Stimulated activated naive B cell treated with anti-CD40 and anti-IgM and Interleukin-4, amounts not matched to agents 10 μg/mL and 1 μg/mL and 100 μg/mL, for 72 hours (primary cell): ENCODE measurements at regions not wholly inside any gene's neighbourhood (a gene's known extent, or its start where the extent isn't known, plus 50 kb on each side); places are given as distances from the start of the nearest gene placed in this dataset.

Experiments used
- ATAC-seq, 2 donors: fragments of 150-1000 bp; cut with Tn5 transposase; replicated peaks; 2 replicates each; pipeline ENCODE4 v1.10.0; 2021; ENCODE audit warnings: moderate library complexity in 1 of 2
- DNase-seq: peaks from one replicate; pipeline ENCODE4 v3.0.0; 2021
- H3K27ac Mint-ChIP-seq: one replicate; pipeline ENCODE4 v1.8.0; 2022; ENCODE audit warnings: mild to moderate bottlenecking, mixed read lengths
- H3K27me3 Mint-ChIP-seq, 2 donors: one replicate each; pipeline ENCODE4 v1.8.0; 2022; ENCODE audit warnings: mixed read lengths in 2 of 2
- H3K36me3 Mint-ChIP-seq, 2 donors: one replicate each; pipeline ENCODE4 v1.8.0; 2022; ENCODE audit warnings: mixed read lengths in 2 of 2, mild to moderate bottlenecking in 1 of 2
- H3K4me1 Mint-ChIP-seq, 2 donors: one replicate each; pipeline ENCODE4 v1.8.0; 2022; ENCODE audit warnings: mixed read lengths in 2 of 2, mild to moderate bottlenecking in 1 of 2
- H3K4me3 Mint-ChIP-seq, 2 donors: one replicate each; pipeline ENCODE4 v1.8.0; 2022; ENCODE audit warnings: mild to moderate bottlenecking in 2 of 2, mixed read lengths in 2 of 2, moderate library complexity in 1 of 2
- H3K9me3 Mint-ChIP-seq, 2 donors: one replicate each; pipeline ENCODE4 v1.8.0; 2022; ENCODE audit warnings: mixed read lengths in 2 of 2, mild to moderate bottlenecking in 1 of 2

DNA sequence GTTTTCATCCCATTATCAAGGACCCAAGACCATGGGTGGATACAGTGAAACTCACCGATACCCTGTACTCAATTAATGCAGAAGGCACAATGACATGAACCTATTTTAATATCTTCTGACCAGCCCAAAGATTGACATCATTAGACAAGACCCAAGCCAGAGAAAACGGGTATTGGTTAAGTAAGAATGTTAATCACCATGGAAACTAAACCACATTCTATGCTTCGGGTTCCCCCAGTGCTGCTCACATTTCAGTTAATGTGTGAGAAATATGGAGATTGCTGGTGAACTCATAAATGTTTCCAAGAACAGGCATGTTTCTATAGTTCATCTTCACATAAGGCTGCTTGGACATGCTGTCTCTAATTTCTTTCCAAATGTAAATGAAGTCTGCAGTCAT, 77.0 kb downstream of the IRX2 start:
- H3K9me3 Mint-ChIP-seq, result peaks cover 3 to 4% of the 10 kb centered on the region in 2 donors
- H3K4me3 Mint-ChIP-seq, result no peak overlapping the region
- H3K4me1 Mint-ChIP-seq, result no peaks in the 10 kb centered on the region
- no peak overlapping the region for H3K27ac Mint-ChIP-seq
- H3K27me3 Mint-ChIP-seq, result no peaks in the 10 kb centered on the region
- no peak for ATAC-seq
- no peaks in the 10 kb centered on the region for H3K36me3 Mint-ChIP-seq
- no peak for DNase-seq

DNA sequence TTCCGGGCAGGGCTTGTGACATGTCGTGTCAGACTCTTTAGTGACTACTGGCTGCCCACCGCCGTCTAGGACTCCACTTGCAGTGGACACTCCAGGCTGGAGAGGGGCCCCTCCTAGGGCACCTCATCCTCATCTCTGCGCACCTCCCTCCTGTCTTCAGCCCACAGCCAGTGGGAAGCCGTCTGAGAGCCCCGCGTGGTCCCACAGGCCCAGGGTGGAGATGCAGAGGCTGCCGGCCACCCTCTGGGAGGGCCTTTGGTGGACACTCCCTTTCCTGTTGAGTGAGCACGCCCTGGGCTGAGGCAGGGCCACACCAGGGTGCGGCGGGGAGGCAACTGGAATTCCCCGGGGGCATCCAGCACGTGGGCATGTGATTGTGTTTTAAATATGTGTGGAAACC, 80.5 kb downstream of the IRX2 start:
- Mint-ChIP-seq H3K27ac (no peak overlapping the region), H3K9me3 (no peaks in the 10 kb centered on the region), H3K4me1 (no peaks in the 10 kb centered on the region), H3K4me3 (no peak overlapping the region), H3K36me3 (no peaks in the 10 kb centered on the region), H3K27me3 (no peaks in the 10 kb centered on the region)
- ATAC-seq, result no peak
- no peak for DNase-seq

DNA sequence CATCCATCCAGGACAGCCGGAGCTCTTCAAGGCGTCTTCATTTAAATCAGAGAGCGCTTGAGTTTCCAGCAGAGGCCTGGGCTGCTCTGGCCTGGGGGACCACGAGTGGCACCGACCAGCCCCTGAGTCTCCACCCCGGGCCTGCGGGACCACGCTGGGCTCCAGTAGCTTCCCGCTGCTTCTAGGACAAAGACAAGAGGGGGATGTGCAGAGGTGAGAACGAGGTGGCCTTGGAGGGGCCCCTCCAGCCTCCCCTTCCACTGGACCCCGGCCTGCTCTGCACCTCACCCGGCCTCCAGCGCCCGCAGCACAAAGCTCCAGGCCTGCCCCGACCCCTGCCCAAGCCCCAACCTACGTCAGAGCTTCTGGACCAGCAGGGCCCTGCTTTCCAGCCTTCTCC, 81.6 kb downstream of the IRX2 start:
- Mint-ChIP-seq H3K27ac (no peak overlapping the region), H3K27me3 (peaks cover 0 to under 1% of the 10 kb centered on the region in 2 donors), H3K4me3 (no peak overlapping the region), H3K4me1 (no peaks in the 10 kb centered on the region), H3K36me3 (no peaks in the 10 kb centered on the region), H3K9me3 (no peaks in the 10 kb centered on the region)
- DNase-seq (no peak), ATAC-seq (no peak)

DNA sequence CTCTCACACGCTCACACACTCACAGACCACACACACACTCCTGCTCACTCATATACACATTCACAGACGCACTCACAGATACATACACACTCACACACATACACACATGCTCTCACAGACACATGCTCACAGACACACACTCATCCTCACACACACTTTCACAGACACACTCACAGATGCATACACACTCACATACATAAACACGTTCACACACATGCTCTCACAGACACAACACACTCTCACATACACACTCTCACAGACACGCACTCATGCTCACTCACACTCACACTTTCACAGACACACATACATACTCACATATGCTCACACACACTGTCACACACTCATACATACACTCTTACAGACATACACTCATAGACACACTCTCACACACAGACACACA, 82.2 kb downstream of the IRX2 start:
- no peaks in the 10 kb centered on the region for H3K4me1 Mint-ChIP-seq

DNA sequence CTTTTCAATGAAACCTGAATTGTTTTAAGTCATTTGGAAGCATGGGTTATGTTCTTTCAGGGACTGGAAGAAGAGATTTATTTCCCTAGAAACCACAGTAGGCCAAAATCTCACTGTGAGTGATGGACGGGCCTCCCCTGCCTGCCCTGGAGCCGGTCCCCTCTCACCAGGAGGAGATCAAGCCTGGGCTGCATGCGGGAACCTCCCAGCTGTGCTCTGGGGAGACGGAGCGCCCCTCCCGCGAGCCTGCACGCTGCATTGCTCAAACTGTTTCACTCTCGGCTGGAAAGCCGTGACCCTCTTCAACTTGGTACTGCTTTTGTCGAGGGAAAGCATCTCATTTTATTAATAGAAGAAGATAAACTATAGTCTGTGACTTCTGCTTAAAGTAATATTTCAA, 85.4 kb downstream of the IRX2 start:
- H3K36me3 Mint-ChIP-seq, result no peaks in the 10 kb centered on the region
- no peak overlapping the region for H3K27ac Mint-ChIP-seq
- H3K9me3 Mint-ChIP-seq, result no peaks in the 10 kb centered on the region
- no peak overlapping the region for H3K4me3 Mint-ChIP-seq
- DNase-seq (no peak), ATAC-seq (no peak)
- H3K4me1 Mint-ChIP-seq, result no peaks in the 10 kb centered on the region
- H3K27me3 Mint-ChIP-seq, result peaks cover 0 to 5% of the 10 kb centered on the region in 2 donors

More for the DNA sequence above, 82.2 kb downstream of the IRX2 start:
- DNase-seq, result no peak
- no peak for ATAC-seq
- Mint-ChIP-seq H3K36me3 (no peaks in the 10 kb centered on the region), H3K27me3 (peaks cover 0 to 5% of the 10 kb centered on the region in 2 donors), H3K4me3 (no peak overlapping the region), H3K9me3 (no peaks in the 10 kb centered on the region), H3K27ac (no peak overlapping the region)

DNA sequence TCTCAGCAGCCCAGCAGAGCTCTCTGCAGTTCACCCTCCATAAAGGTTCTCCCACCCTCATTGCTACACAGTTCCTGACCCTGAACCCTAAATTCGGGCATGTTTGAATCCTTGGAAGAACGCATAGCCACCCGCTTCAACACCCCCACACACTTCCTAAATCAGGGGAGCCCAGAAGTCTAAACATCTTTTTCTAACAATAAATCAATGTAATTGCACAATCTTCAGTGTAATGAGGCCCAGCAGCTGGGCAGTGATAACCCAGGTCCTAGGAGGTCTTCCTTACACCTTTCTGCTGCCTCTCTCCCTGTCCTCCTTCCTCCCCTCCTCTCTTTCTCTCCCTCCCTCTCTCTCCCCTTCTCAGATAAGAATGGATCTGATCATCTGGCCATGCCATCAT, 88.0 kb downstream of the IRX2 start:
- H3K4me1 Mint-ChIP-seq, result no peaks in the 10 kb centered on the region
- H3K9me3 Mint-ChIP-seq, result peaks cover 0 to 3% of the 10 kb centered on the region in 2 donors
- peaks cover 0 to 5% of the 10 kb centered on the region in 2 donors for H3K27me3 Mint-ChIP-seq
- no peak overlapping the region for H3K27ac Mint-ChIP-seq
- ATAC-seq (no peak), DNase-seq (no peak)
- no peak overlapping the region for H3K4me3 Mint-ChIP-seq
- no peaks in the 10 kb centered on the region for H3K36me3 Mint-ChIP-seq

DNA sequence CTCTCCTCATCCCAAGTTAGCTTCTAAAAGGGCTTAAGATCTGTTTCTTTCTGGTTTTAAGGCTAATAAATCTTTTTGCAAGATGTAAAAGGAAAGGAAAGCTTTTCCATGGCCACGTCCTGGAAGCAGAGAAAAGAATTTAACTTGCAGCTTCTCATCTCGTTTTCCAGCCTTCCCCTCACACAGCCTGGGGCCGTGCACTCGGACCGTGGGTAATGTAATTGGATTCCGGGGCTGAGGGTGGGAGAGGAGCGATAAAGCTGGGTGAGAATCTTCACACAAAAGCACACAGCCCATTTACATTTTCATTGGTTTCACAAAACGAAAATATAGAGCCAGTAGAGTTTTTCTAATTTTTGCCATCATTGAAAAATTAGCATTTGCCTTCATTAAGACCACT, 91.2 kb downstream of the IRX2 start:
- H3K9me3 Mint-ChIP-seq, result peaks cover 1 to 6% of the 10 kb centered on the region in 2 donors
- no peak overlapping the region for H3K27ac Mint-ChIP-seq
- no peak for DNase-seq
- ATAC-seq, result no peak
- H3K4me1 Mint-ChIP-seq, result no peaks in the 10 kb centered on the region
- peaks cover 0 to 5% of the 10 kb centered on the region in 2 donors for H3K27me3 Mint-ChIP-seq
- H3K36me3 Mint-ChIP-seq, result no peaks in the 10 kb centered on the region
- H3K4me3 Mint-ChIP-seq, result no peak overlapping the region

DNA sequence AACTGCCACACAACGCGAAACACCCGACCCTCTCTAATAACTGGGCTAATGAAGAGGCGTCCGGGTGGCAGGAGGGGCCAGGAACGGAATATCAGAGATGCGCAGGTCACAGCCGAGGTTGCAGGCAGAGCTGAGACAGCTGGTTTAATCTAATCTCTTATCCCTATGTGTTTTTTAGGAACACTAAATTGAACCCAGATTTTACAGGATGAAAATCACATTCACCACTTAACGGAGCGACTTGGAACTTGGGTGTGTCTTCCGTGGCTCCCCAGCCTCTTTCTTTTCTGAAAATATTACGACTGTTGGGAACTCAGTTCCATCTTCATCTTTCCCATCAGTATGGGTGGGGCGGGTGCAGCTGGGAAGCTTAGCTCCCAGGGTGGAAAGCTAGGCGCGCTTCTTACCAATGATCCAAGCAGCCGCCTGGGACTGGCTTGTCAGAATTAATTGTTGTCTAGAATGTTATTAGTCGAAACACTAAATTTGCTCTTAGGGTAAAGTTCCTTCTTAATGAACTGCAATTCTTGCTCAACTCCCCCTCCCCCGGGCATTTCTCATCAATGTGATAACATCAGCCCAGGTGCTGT, 92.5 kb downstream of the IRX2 start:
- Mint-ChIP-seq H3K36me3 (no peaks in the 10 kb centered on the region), H3K27me3 (no peaks in the 10 kb centered on the region), H3K4me1 (no peaks in the 10 kb centered on the region), H3K4me3 (no peak overlapping the region), H3K27ac (no peak overlapping the region), H3K9me3 (peaks cover 1 to 6% of the 10 kb centered on the region in 2 donors)
- DNase-seq, result no peak
- no peak for ATAC-seq

DNA sequence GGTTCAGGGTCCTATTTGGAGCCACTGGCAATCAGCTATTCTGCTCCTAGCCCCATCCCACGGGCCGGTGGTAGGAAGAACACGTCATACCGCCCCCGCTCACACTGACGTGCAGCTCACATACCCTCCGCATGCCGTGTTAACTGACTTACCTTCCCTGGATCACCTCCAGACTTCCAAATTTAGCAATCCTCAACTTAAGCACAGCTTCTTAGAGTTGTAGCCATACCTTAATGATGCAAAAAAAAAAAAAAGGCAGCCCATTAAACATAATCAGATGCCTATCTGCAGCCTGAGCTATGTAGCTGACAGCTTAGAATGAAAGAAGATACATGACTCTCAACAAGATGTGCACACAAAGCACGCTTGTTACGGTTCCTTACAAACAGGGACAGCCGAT, 93.0 kb downstream of the IRX2 start:
- H3K9me3 Mint-ChIP-seq, result peaks cover 1 to 6% of the 10 kb centered on the region in 2 donors
- no peaks in the 10 kb centered on the region for H3K36me3 Mint-ChIP-seq
- H3K4me3 Mint-ChIP-seq, result no peak overlapping the region
- no peaks in the 10 kb centered on the region for H3K4me1 Mint-ChIP-seq
- ATAC-seq, result no peak
- no peaks in the 10 kb centered on the region for H3K27me3 Mint-ChIP-seq
- no peak for DNase-seq
- H3K27ac Mint-ChIP-seq, result no peak overlapping the region

DNA sequence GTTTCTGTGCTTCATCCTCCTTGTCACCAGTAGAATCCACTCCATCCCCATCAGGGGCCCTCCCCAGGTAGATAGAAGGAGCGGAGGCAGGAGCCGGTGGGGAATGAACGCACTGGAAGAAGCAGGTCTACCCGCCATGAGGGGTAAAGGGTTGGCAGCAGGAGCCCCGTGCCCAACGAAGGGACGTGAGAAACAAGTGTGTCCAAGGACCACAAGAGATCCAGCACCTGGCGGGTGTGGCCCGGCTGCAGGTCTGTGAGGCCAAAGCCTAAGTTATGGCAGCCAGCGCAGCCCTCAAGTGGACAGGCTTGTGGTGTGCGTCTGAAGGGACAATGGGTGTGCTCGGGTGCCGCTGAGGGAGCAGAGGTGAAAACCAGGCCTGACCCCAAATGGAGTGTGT, 94.3 kb downstream of the IRX2 start:
- ATAC-seq (no peak), DNase-seq (no peak)
- no peak overlapping the region for H3K27ac Mint-ChIP-seq
- H3K9me3 Mint-ChIP-seq, result peaks cover 1 to 6% of the 10 kb centered on the region in 2 donors
- no peaks in the 10 kb centered on the region for H3K4me1 Mint-ChIP-seq
- H3K27me3 Mint-ChIP-seq, result no peaks in the 10 kb centered on the region
- no peaks in the 10 kb centered on the region for H3K36me3 Mint-ChIP-seq
- no peak overlapping the region for H3K4me3 Mint-ChIP-seq

DNA sequence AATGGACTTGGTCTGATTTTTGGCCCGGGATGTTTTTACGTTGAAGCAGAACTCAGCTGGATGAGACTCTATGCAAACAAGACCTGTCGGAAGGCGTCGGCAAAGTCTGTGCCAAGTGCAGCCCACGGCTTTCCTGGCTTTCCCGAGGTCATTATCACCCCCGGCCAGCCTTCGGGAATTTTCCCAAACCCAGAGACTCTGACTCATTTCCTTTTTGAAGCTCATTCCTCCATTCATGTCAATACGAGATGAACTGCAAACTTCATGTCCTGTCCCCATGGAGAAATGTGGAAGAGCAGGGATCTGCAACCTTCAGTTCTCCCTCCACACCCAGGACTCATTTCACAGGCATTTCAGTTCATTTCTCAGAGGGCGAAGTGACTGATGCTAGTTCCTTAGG, 95.3 kb downstream of the IRX2 start:
- ATAC-seq, result no peak
- Mint-ChIP-seq H3K9me3 (peaks cover 1 to 6% of the 10 kb centered on the region in 2 donors), H3K4me3 (no peak overlapping the region), H3K4me1 (no peaks in the 10 kb centered on the region), H3K27ac (no peak overlapping the region), H3K36me3 (no peaks in the 10 kb centered on the region), H3K27me3 (no peaks in the 10 kb centered on the region)
- DNase-seq, result no peak

DNA sequence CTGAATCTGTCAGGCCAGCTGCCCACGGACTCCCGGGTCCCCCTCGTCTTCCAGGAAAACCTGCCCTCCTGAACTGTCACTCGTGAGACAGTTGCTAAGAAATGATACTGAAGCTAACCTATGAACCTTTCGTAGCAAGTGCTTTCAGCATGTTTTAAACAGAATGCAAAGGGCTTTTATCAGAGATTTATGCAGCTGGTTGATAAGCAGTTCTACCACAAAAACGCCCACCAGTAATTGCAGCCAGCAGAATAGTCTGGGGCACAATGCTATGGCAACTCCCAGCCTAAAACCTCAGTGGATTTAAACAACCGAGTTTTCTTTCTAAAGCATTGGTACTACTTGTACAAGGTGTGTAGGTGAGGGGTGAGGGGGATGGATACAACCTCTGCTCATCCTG, 97.5 kb downstream of the IRX2 start:
- Mint-ChIP-seq H3K9me3 (peaks cover 3 to 6% of the 10 kb centered on the region in 2 donors), H3K4me3 (no peak overlapping the region), H3K4me1 (no peaks in the 10 kb centered on the region), H3K36me3 (no peaks in the 10 kb centered on the region), H3K27ac (no peak overlapping the region), H3K27me3 (no peaks in the 10 kb centered on the region)
- ATAC-seq, result no peak
- DNase-seq, result no peak

DNA sequence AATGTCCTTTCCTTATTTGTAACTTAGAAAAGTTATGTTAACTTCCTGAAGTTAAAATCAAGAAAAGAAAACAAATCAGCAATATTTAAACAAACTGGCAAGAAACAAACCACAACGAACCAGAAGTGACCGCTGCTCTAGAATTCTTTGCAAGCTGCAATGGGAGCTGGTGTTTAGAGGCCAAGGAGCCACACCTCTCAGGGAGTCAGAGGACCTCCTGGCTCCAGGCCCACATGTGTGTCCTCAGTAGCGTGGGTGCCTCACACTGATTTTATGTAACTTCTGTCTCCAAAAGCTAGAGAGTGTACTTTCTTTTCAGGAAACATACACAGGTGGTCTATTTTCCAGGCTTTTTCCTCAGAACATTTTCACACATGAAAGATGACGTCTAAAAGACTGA, 100.4 kb downstream of the IRX2 start:
- no peaks in the 10 kb centered on the region for H3K4me1 Mint-ChIP-seq
- no peak overlapping the region for H3K27ac Mint-ChIP-seq
- peaks cover 0 to 3% of the 10 kb centered on the region in 2 donors for H3K9me3 Mint-ChIP-seq
- ATAC-seq (no peak), DNase-seq (no peak)
- H3K4me3 Mint-ChIP-seq, result no peak overlapping the region
- H3K27me3 Mint-ChIP-seq, result no peaks in the 10 kb centered on the region
- no peaks in the 10 kb centered on the region for H3K36me3 Mint-ChIP-seq

DNA sequence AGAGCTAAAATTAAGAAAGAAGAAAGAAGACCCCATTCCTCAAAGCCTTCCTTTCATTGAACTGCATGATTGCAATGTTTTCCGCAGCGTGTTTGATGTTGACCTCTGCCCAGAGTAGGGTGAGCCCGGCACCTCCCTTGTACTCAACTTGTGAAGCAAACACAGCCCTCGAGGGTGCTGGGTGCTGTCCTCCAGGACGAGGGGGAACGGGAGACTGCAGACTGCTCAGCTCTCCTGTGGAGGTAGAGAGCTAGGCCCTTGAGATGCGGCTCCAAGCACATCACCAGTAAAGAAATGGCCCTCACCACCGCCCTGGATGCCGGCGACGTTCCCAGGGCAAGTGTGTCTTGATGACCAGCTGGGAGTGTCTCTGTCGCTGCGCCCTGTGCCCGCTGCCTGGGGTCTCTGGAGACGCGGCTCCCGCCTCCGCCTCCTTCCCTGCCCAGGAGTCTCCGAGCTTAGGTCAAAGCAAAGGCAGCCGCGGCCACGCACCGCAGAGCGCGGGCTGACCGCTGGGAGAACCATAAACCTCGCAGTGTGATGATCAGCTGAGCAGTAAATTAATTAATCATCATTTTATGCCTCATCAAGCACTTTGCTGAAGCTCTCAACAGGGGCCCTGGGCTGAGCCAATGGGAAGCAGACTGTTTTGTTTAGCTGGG, 108.7 kb downstream of the IRX2 start:
- Mint-ChIP-seq H3K4me3 (no peak overlapping the region), H3K27me3 (peaks cover 0 to 5% of the 10 kb centered on the region in 2 donors), H3K9me3 (peaks cover 0 to 5% of the 10 kb centered on the region in 2 donors), H3K27ac (no peak overlapping the region), H3K36me3 (no peaks in the 10 kb centered on the region), H3K4me1 (no peaks in the 10 kb centered on the region)
- ATAC-seq (no peak), DNase-seq (no peak)

DNA sequence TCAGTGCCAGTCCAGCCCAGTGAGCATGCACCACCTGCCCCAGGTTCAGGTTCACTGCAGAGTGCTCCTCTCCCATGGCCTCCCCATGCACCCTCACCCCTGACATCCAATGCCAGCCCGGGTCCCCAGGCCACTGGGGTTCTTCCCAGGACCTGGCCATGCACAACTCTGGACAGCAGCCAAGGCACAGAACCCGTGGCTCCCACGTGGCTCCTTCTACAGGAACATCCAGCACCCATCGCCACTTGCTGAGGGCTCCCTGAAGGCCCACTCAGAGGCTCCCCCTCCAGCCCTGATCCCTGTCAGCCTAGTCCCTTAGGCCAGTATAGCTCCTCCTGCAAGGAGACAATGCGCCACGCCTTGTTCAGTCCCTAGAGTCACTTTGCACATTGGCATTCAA, 110.8 kb downstream of the IRX2 start:
- Mint-ChIP-seq H3K9me3 (peaks cover 0 to 4% of the 10 kb centered on the region in 2 donors), H3K27ac (no peak overlapping the region), H3K36me3 (no peaks in the 10 kb centered on the region), H3K27me3 (peaks cover 0 to 5% of the 10 kb centered on the region in 2 donors), H3K4me1 (no peaks in the 10 kb centered on the region), H3K4me3 (no peak overlapping the region)
- DNase-seq (no peak), ATAC-seq (no peak)
